B cell (primary cell): ENCODE measurements at regions not wholly inside any gene's neighbourhood (a gene's known extent, or its start where the extent isn't known, plus 50 kb on each side); places are given as distances from the start of the nearest gene placed in this dataset.

Source experiments
- CTCF ChIP-seq: fragments of 200-600 bp; IDR thresholded peaks from one replicate; pipeline ENCODE4 v1.8.0; 2022; ENCODE audit warnings: antibody characterized with exemption, mild to moderate bottlenecking
- EZH2 ChIP-seq: IDR thresholded peaks from 2 replicates; pipeline ENCODE4 v1.6.1; 2012; ENCODE audit warnings: borderline replicate concordance, low read depth, mild to moderate bottlenecking, moderate library complexity, low read length; ENCODE audit not compliant: insufficient read depth, poor library complexity, severe bottlenecking

- no peak for TF ChIP-seq CTCF
- no peak for TF ChIP-seq EZH2
Observed at GRCh38 chr5:130689831-130690230, 475.2 kb downstream of the HINT1 start.
